ENCODE measurements at regions not wholly inside any gene's neighbourhood (a gene's known extent, or its start where the extent isn't known, plus 50 kb on each side); places are given as distances from the start of the nearest gene placed in this dataset.

GRCh38 chr15:98268163-98268562, 307.7 kb downstream of the ARRDC4 start:
- TF ChIP-seq POLR2A (IDR thresholded peaks at IDR 0.05) = no peak
- TF ChIP-seq, protein P1, sequence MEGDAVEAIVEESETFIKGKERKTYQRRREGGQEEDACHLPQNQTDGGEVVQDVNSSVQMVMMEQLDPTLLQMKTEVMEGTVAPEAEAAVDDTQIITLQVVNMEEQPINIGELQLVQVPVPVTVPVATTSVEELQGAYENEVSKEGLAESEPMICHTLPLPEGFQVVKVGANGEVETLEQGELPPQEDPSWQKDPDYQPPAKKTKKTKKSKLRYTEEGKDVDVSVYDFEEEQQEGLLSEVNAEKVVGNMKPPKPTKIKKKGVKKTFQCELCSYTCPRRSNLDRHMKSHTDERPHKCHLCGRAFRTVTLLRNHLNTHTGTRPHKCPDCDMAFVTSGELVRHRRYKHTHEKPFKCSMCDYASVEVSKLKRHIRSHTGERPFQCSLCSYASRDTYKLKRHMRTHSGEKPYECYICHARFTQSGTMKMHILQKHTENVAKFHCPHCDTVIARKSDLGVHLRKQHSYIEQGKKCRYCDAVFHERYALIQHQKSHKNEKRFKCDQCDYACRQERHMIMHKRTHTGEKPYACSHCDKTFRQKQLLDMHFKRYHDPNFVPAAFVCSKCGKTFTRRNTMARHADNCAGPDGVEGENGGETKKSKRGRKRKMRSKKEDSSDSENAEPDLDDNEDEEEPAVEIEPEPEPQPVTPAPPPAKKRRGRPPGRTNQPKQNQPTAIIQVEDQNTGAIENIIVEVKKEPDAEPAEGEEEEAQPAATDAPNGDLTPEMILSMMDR (IDR thresholded peaks at IDR 0.05) = no peak
- no peak for TF ChIP-seq EP300 (IDR thresholded peaks at IDR 0.05; ENCODE audit: low read depth)
